GM19324 (cell line): ENCODE measurements at regions not wholly inside any gene's neighbourhood (a gene's known extent, or its start where the extent isn't known, plus 50 kb on each side); places are given as distances from the start of the nearest gene placed in this dataset.

Experiments
- ATAC-seq: cut with Tn5 transposase; IDR thresholded peaks from one replicate; pipeline ENCODE4 v1.9.1; 2021; ENCODE audit warnings: mild to moderate bottlenecking, moderate library complexity; ENCODE audit not compliant: unreplicated experiment, low FRiP score

DNA sequence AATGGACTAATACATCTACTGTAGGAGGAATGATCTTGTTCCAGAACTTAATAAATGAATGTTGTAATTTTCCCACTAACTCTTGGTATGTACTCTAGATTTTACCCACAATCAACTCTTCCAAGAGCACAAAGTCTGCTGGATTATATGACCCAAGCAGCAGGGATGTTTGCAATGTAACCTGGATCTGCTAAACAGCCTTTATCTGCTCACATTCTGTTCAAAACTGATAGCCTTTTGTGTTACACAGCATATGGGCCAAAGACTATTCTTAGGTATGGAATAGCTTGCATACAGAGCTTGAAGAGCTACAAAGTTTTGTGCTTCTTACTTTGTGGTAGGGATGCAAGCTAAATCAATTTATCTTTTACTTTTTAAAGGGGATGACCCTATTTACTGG, 213.7 kb upstream of the DCN start:
- no peak for ATAC-seq

DNA sequence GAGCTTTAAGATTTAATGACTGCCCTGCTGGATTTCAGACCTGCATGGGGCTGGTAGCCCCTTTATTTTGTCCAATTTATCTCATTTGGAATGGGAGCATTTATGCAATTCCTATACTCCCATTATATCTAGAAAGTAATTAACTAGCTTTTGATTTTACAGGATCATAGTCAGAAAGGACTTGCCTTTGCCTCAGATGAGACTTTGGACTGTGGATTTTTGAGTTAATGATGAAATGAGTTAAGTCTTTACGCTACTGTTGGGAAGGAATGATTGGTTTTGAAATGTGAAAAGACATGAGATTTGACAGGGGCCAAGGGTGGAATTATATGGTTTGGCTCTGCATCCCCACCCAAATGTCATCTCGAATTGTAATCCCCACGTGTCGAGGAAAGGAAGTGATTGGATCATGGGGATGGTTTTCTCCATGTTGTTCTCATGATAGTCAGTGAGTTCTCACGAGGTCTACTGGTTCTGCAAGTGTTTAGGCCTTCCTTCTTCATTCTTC, 213.1 kb upstream of the DCN start:
- no peak for ATAC-seq

DNA sequence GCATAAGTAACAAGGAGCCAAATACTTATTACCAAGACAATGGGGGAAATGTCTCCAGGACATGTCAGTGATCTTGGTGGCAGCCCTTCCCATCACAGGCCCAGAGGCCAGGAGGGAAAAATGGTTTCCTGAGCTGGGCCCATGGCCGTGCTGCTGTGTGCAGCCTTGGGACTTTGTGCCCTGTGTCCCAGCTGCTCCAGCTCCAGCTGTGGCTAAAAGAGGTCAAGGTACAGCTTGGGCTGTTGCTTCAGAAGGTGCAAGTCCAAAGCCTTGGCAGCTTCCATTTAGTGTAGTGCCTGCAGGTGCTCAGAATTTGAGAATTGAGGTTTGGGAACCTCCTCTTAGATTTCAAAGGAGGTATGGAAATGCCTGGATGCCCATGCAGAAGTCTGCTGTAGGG, 212.3 kb upstream of the DCN start:
- ATAC-seq = no peak

DNA sequence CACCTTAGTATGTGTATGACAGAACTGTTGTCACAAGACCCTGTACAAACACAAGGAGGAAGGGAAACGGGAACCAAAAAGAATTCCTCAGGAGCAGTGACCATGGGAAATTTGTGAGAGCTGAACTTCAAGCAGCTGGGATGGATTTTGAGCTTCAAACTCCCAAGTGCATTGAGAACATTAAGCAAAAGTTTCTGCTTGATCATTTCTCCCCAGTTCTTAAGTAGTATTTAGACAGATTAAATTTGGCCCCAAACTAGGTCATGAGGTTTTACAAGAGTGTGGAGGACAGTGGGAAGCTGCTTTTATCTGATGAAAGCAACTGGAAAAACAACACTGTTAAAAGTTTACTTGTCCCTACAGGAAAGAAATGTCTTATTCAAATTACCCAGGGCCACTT, 206.0 kb upstream of the DCN start:
- no peak for ATAC-seq

DNA sequence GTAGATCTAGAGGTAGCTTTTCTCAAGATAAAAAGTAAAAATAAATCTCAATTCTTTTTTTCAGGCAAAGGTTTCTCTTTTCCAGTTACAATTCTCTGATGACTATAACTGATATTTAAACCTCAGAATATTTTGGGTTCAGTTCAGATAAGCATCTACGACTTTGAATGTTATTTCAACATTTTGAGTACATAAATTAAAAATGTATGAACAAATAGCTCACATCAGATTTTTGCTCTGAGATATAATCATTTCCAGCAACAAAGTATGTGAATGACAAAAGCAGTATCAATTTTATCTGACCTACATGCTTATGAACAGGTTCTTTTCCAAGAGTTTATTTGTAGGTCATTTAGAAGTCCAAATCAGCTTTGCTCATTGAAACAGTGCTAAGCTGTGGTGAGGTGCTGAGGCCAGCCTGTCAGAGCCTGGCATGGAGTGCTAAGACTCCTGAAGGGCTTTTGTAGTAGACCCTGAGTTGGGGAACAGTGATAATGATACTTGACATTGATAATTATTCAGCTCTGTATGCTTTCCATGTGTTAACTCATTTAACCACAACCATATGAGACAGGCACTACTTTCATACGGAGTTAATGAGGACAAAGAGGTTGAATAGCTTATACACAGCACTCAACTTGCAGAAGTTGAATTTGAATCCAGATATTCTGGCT, 205.0 kb upstream of the DCN start:
- ATAC-seq = no peak

DNA sequence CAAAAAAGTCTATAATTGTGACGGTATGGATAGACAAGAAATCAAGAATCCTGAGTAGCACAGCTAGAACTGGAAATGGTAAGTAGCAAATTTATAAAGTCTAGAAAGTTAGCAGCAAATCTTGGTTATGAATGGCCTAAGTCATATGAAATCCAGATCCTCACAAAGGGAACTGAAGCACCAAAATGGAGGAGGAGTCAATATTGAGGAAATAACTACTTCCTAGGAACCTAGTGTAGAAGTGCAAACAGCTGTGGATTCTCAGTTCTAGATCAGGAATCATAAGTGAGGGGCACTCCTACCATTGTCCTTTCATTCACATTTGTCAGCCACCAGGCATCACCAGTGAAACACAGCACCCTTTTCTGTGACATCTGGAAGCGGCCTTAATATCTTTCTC, 202.2 kb upstream of the DCN start:
- ATAC-seq = no peak

DNA sequence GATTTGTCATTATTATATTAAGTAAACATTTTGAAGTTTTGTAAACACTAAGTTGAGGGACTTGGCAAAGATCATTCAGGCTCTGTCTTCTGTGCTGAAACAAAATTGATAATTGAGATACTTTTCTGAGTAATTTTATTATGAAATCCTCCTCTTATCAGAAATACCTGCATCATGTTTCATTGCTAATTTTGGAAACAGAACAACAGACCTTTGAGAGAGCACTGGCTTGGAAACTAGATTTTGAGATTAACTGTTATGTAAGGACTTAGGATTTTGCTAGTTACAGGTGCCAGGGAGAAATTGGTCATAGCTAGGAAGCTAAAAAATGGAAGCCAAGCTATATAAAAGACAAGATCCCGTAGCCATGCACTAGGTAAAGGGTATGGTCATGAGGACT, 201.7 kb upstream of the DCN start:
- no peak for ATAC-seq

DNA sequence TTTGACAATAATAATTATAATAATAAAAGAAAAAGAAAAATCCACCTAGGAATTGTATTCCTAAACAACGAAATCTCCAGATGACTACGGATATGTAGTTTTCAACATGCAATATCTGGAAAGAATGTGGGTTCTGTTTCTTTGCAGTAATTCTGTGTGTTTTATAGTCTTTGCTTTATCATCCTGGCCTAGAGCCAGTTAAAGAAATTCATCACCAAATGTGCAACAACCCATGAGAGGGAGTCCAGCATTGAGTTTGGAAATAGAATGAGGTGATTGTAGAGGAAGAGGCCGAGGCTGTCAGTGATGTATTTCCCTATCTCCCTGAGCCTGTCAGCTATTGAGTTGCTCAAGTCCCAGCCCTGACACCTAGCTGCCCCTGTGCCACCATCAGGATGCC, 200.5 kb upstream of the DCN start:
- ATAC-seq = no peak

DNA sequence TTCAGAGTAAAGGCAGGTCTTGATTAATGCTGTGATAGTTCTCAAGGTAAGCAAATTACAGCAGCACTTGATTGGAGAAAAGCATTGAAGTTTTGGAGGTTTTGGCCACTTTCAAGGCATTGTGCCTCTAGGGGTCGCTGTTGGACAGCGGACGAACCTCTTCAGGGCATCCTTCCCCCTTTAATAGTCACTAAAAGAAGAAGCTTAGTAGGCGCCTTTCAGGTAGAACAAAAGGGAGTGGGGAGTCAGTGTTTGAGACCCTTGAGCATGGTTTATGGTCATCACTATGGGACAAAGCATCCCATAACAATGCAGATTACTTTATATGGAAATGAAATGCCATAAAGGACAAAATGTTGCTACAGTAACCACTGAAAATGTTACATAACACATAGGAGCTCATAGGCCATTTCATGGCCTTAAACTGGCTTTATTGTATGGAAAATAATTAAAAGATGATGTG, 199.5 kb upstream of the DCN start:
- peak; percentile 75 for ATAC-seq

DNA sequence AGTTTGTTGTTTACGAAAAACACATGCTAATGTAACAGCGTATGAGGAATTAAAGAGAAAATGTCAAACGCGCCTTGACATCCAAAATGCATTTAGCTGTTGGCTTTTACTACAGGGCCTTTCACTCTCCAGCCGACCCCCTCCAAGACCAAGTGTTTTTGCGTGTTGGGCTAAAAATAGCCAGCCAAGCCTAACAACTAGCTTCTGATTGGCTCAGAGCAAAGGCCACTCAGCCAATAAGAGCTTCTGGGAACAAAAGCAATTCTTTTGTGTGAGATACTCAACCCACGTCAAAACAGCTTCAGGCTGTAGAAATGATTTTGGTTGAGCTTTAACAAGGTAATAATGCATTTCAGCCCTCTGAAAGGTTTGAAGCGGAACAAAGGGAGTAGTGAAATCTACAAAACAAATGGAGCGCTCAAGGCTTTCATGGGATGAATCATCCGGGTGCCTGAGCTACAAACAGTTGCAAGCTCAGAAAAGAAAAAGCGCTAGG, 198.7 kb upstream of the DCN start:
- ATAC-seq = peak; percentile 67

DNA sequence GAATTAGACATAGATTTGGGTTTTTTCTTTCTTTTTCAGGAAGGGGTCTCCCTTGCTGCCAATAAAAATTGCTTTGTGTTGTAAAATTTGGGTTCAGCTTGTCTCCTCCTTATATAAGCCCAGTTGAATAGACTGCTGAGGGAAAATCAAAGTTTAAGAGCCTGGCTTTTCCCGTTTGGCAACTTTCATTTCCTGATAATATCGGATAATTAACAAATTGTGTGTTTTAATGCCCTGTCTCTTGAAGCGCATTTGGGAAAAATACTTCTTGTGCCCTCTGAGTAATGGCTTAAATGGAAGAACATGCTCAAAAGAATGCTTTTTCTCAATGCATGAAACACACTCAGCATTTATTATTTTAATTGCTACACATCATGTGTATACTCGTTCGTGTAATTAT, 198.0 kb upstream of the DCN start:
- ATAC-seq = no peak

DNA sequence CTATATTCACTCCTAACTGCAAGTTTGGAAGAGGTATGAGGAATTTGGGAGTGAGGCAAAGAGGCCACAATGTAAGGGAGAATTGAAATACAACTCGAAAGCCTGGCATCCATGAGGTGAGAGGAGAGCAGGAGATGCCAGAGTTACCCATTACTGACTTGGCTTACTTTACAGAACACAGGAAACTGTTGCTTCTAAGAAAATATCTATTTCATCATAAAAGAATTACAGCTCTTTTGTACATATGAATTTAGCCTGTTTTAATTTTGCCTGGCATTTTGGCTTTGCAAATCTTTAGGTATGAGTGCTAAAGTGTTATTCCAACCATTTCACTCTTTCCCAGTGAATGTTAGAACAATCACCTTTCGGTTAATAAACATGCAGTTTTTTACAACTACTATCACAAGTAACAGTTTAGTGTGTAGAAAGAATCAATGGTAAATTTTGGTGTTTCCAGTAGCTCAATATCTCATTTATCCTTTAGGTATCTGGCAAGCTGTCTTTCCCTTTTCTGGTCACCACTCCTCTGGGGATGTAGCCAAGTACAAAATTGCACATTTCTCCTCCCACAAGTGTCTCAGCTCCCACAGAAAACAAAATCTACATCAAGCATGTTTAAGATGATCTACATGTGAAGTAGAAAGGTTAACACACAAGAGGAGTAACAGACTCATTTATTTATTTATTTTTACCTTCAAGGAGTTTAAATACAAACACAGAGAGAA, 196.6 kb upstream of the DCN start:
- ATAC-seq = no peak

DNA sequence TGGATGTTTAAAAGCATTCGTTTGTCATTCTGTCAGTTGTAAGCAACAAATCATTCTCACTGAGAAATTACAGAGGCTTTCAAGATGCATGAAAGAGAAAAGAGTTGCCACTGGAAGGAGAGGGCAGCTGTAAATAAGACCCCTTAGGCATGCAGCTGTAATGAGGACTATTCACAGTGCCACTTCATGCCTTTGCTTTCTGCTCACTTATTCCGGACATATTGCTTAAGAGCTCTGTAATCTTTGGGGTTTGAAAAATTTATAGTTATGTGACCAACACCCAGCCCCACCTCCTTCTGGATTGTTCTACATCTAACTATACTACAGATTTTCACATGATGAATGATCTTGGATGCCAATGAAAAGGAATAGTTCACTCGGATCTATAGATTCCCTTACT, 194.8 kb upstream of the DCN start:
- ATAC-seq = no peak

DNA sequence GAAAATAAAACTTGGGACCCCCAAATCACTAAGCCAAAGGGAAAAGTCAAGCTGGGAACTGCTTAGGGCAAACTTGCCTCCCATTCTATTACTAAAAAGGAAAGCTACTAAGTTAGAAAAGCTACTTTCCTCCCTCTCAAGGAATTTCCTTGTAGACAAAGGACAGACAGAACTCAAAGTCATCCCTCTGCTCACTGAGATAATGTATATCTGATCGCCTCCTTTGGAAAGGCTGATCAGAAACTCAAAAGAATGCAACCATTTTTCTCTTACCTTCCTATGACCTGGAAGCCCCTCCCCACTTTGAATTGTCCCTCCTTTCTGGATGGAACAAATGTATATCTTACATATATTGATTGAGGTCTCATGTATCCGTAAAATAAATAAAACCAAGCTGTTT, 190.5 kb upstream of the DCN start:
- ATAC-seq = no peak

DNA sequence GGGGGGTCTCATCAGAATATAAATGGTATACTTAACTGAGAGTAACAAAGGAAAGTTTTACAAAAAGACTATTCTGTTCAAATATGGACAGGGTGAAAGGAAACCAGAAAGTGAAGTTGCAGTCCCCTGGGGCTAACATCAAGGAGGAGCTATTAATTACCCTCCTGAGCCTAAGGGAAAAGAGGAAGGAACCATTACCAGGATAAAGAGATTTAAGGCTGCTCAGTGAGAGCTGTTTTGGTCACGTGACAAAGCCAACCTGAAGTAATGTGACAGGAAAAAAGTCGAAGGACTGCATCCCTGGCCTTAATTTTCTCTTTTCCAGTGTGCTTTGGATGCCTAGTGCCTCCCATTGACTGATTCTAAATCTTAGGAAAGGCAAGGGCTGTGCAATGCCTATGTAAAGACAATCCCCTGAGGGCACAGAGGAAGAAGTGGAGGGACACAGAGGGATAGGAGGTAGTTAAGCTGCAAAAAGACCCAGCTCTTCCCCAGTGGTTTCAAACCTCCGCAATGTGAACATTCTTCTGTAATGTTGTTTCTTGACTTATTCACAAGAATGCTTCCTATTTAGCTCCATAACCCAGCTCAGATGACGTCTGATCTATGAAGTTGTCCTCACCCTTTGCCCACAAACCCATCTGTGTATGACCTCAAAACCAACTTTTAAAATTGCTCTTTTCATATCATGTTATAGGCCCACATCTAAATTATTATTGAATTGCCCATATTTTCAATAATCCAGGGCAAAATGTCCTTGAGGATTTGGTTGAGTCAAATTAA, 187.7 kb upstream of the DCN start:
- ATAC-seq = no peak

DNA sequence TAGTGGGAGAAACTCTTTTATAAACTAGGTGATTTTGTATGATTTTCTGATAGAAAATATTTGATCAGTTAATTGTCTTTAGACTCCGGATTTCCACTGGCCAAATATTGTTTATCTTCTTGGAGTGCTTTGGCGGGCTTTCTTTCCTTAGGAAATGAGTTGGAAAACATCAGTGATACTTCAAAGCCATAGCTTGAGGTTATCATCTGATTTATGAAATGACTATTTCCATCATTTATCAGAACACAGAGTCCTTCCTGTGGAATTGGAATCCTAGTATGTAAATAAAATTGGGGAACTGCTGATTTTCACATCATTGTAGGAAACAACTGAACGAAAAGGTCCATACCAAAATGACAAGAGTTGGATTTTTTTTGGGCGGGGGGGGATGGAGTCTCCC, 186.0 kb upstream of the DCN start:
- no peak for ATAC-seq

DNA sequence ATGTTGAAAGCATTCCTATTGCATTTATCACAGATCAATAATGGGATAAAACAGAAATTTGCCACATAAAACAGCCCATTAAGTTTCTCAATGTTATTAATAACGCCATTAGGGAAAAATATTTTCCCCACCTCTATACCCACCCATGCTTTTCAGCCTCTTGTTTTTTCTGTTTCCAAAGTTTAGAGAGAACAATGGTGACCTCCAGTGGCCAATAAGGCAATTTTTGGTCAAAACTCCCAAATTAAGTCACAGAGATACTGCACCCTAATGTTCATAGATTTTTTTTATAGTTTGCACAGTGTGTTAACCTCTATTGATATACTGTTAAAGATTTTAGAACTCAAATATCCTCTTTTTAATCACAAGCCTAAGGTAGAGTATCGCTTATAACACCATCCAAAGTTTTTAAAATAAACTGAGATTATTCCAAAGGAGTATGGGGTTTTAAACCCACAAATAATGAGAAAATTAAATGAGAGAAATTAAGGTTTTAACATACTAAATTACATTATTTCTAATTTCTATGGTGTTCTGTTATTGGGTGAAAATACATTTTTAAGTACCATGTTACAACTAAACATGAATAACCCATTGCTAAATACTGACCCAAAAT, 184.7 kb upstream of the DCN start:
- no peak for ATAC-seq

DNA sequence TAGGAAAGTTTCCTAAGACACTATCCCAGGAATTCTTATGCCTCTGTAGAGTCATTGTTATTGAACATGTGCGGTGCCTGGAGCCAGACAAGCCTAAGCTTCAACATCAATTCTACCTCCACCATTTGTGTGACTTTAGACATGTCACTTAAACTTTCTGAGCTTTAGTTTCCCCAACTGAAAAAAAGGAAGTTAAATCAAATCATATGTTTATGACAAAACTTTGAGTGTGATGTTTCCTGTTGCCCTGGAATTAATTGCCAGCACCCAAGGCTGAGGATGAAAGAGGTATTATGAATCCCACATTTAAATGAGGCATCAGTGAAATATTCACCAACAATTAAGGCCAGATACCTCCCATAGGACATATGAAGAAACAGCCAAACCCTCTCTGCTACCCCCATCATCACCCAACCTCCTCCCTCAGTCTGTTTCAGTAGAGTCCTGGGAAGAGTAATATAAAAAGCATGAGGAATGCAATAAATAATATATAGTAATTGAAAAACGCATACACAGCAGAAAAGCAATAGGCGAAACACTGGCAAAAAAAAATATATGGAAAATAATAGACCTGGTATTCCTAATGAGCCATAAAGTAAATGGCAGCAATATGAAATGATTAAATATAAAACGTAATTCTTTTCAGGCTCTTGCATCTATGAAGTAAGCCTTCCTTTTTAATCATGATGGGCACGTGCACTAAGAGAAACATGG, 182.0 kb upstream of the DCN start:
- ATAC-seq = no peak

DNA sequence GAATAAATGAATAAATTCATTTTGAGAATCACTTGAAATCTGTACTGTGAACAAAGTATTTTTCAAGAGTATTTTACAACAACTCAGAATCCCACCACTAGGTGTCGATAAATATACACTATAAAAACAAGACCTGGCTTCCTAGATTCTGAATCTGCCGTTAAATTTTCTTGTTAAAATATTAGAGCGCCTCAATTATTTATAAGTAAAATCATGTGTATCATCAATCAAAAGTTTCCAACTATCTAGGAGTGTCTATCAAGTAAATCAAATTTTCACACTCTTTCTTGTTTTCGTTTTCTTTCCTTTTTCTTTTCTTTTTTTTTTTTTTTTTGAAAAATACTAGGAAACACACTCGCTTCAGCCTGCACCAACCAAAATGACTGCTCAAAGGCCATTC, 179.2 kb upstream of the DCN start:
- no peak for ATAC-seq

DNA sequence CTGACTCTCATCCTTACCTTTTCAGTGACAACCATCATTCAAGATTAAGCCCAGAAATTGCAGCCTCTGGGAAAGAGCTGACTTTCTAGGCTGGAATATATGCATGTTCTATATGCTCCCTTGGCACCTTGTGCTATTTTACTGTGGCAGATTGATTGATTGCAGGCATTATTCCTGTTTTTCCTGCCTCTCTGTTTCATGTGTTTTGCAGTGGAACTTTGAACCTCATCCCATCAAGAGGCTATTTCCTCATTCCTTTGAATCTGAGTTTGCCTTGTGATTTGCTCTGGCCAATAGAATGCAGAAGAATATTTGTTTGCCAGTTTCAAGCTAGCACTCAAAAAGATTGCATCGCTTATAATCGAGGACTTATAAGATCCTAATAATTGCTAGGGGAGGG, 174.8 kb upstream of the DCN start:
- ATAC-seq = no peak
